Endothelial cell of umbilical vein (primary cell): ENCODE measurements at regions not wholly inside any gene's neighbourhood (a gene's known extent, or its start where the extent isn't known, plus 50 kb on each side); places are given as distances from the start of the nearest gene placed in this dataset.

Source experiments
- BruUV-seq: library from RNA; stranded (reverse); fragments of 400-500 nt; replicated peaks from 2 replicates; lab custom pipeline; 2021; lab: Mats Ljungman, UMichigan
- CTCF ChIA-PET: fragments of 300-600, 350-600 bp; sonication (Branson Sonifier 250); formaldehyde crosslinking; loops from one replicate; lab custom pipeline; 2021; ENCODE audit warnings: antibody characterized with exemption, inconsistent platforms; lab: Charles Lee
- POLR2A ChIA-PET: fragments of 300-600, 350-600 bp; sonication (Branson Sonifier 250); formaldehyde crosslinking; loops from one replicate; lab custom pipeline; 2021; ENCODE audit warnings: antibody characterized with exemption, inconsistent platforms; lab: Charles Lee
- DNase-seq: peaks from one replicate; pipeline ENCODE4 v3.0.0-alpha.2; 2011; ENCODE audit warnings: low read depth, low spot score
- FAIRE-seq: peaks from 2 replicates; lab custom pipeline; 2011; peaks lifted over from hg19 to GRCh38; lab: Jason Lieb, UNC
- H2AFZ ChIP-seq: 2 replicates; pipeline ENCODE4 v1.6.0; 2012; ENCODE audit warnings: low read depth, low read length, control low read depth, inconsistent platforms
- H3K27ac ChIP-seq: 2 replicates; pipeline ENCODE4 v1.5.1; 2011; ENCODE audit warnings: low read depth, mild to moderate bottlenecking, control low read depth, low read length, moderate library complexity; ENCODE audit not compliant: insufficient read depth
- H3K27me3 ChIP-seq, 2 experiments: 2 replicates each; pipeline versions ENCODE4 v1.6.0 to v1.6.1; 2011; ENCODE audit warnings: low read length in 2 of 2, mixed read lengths in 1 of 2; ENCODE audit not compliant: control insufficient read depth in 2 of 2, insufficient read depth in 2 of 2
- H3K36me3 ChIP-seq, 2 experiments: 2 replicates in 1 of 2; 3 replicates in 1 of 2; pipeline ENCODE4 v1.5.1; 2011; ENCODE audit warnings: low read length in 2 of 2, mild to moderate bottlenecking in 1 of 2, moderate library complexity in 1 of 2; ENCODE audit not compliant: control insufficient read depth in 2 of 2, insufficient read depth in 2 of 2; ENCODE audit errors: extremely low read depth in 1 of 2
- H3K4me1 ChIP-seq: 3 replicates; pipeline ENCODE4 v1.5.1; 2011; ENCODE audit warnings: mild to moderate bottlenecking, low read length; ENCODE audit not compliant: control insufficient read depth, insufficient read depth; ENCODE audit errors: extremely low read depth
- H3K4me2 ChIP-seq: 2 replicates; pipeline ENCODE4 v1.6.1; 2011; ENCODE audit warnings: low read length, control low read depth, mixed read lengths; ENCODE audit not compliant: insufficient read depth
- H3K4me3 ChIP-seq, 3 experiments: fragments of 200-600 bp in 1 of 3; sonication (generic), shearing (Covaris generic) in 1 of 3; replicated peaks in 1 of 3; 2 replicates each; pipeline ENCODE4 v1.5.1; 2011 to 2016; ENCODE audit warnings: control low read depth in 3 of 3, low read length in 3 of 3, mild to moderate bottlenecking in 2 of 3, inconsistent platforms in 1 of 3, low read depth in 1 of 3, moderate library complexity in 1 of 3; ENCODE audit not compliant: insufficient read depth in 1 of 3
- H3K79me2 ChIP-seq: 2 replicates; pipeline ENCODE4 v1.6.0; 2012; ENCODE audit warnings: low read length, inconsistent platforms; ENCODE audit not compliant: control insufficient read depth, insufficient read depth
- H3K9ac ChIP-seq: replicated peaks from 2 replicates; pipeline ENCODE3; 2011; ENCODE audit warnings: low read length, control low read depth; ENCODE audit not compliant: insufficient read depth; ENCODE audit errors: extremely low read depth
- H3K9me1 ChIP-seq: replicated peaks from 3 replicates; pipeline ENCODE4 v1.6.0; 2011; ENCODE audit warnings: mild to moderate bottlenecking, low read length; ENCODE audit not compliant: control insufficient read depth, insufficient read depth; ENCODE audit errors: extremely low read depth
- H3K9me3 ChIP-seq: replicated peaks from 2 replicates; pipeline ENCODE4 v1.5.1; 2012; ENCODE audit warnings: low read length, inconsistent platforms; ENCODE audit not compliant: control insufficient read depth, insufficient read depth
- H4K20me1 ChIP-seq: replicated peaks from 2 replicates; pipeline ENCODE3; 2011; ENCODE audit warnings: mild to moderate bottlenecking, low read length; ENCODE audit not compliant: control insufficient read depth, insufficient read depth; ENCODE audit errors: extremely low read depth
- EZH2 ChIP-seq: IDR thresholded peaks from 2 replicates; pipeline ENCODE4 v1.6.1; 2012; ENCODE audit warnings: borderline replicate concordance, low read depth, mild to moderate bottlenecking, moderate library complexity, low read length, inconsistent platforms; ENCODE audit not compliant: severe bottlenecking
- FOS ChIP-seq: IDR thresholded peaks from 2 replicates; pipeline ENCODE4 v1.6.1; 2011; ENCODE audit warnings: mild to moderate bottlenecking, low read length, moderate library complexity, borderline replicate concordance; ENCODE audit not compliant: insufficient read depth
- GATA2 ChIP-seq: IDR thresholded peaks from 2 replicates; pipeline ENCODE4 v1.7.0; 2011; ENCODE audit warnings: low read depth, mild to moderate bottlenecking, moderate library complexity, mixed read lengths, low read length; ENCODE audit not compliant: insufficient read length, insufficient read depth
- JUN ChIP-seq: IDR thresholded peaks from 2 replicates; pipeline ENCODE4 v1.6.1; 2011; ENCODE audit warnings: borderline replicate concordance, low read depth; ENCODE audit not compliant: insufficient read length, insufficient read depth
- MYC ChIP-seq: IDR thresholded peaks from one replicate; pipeline ENCODE4 v1.6.1; 2011; ENCODE audit warnings: mild to moderate bottlenecking, low read depth, low read length
- POLR2A ChIP-seq: IDR thresholded peaks from 2 replicates; pipeline ENCODE4 v1.6.1; 2012; ENCODE audit warnings: low read depth, mild to moderate bottlenecking, control low read depth, low read length
- POLR2AphosphoS5 ChIP-seq: IDR thresholded peaks from 2 replicates; pipeline ENCODE4 v1.6.1; 2012; ENCODE audit warnings: low read depth, mild to moderate bottlenecking, control low read depth, low read length, moderate library complexity; ENCODE audit not compliant: insufficient read depth
- dilution Hi-C: fragments of 300-500 bp; cut with MboI; formaldehyde crosslinking; loops from one replicate; pipeline ENCODE4 v1.15.0; 2019; ENCODE audit warnings: low sequenced_read_pairs; ENCODE audit not compliant: extremely low pct_ligation_motif_present
- intact Hi-C: fragments of 100-400 bp; cut with micrococcal nuclease; formaldehyde crosslinking; loops from one replicate; pipeline ENCODE4 v1.10.0; 2022
- TF ChIP-seq, protein P1 (sequence below), 2 donors: IDR thresholded peaks; 1 replicate in 1 of 2; 2 replicates in 1 of 2; pipeline ENCODE4 v1.5.1; 2011; ENCODE audit warnings: low read length in 2 of 2, mild to moderate bottlenecking in 2 of 2, moderate library complexity in 2 of 2, control low read depth in 1 of 2, inconsistent platforms in 1 of 2, low read depth in 1 of 2; ENCODE audit not compliant: insufficient read depth in 1 of 2; ENCODE audit errors: extremely low read depth in 1 of 2
- TF ChIP-seq, protein P2 (sequence below): IDR thresholded peaks from 2 replicates; pipeline ENCODE4 v1.6.1; 2011; ENCODE audit not compliant: insufficient read depth, insufficient read length

DNA sequence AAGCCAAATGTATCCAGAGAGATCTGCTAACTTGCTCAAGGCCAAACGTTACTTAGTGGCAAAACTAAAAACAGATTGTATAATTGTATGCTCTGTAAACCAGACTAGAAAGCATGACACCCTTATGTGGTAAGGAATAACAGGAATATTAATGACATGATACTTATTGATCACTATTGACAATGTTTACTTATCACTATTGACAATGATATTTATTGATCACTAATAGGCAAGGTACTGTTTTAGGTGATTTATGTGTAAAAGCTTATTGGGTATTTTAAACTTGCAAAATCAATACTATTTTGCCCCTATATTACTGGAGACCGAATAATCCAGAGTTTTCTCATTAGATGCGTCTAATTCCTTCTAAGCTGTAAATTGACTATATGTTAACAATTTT lies 985.1 kb downstream of the CDH11 start:
- no peaks in the 10 kb centered on the region for H4K20me1 ChIP-seq
- H3K27me3 ChIP-seq: no peaks in the 10 kb centered on the region
- no peak overlapping the region for H3K4me3 ChIP-seq
- intact Hi-C loops (no loop called here), dilution Hi-C loops (no loop called here)
- H3K9me3 ChIP-seq: no peaks in the 10 kb centered on the region
- H3K9me1 ChIP-seq: no peaks in the 10 kb centered on the region
- TF ChIP-seq FOS (no peak), POLR2AphosphoS5 (no peak), GATA2 (no peak), MYC (no peak), JUN (no peak), POLR2A (no peak), EZH2 (no peak)
- TF ChIP-seq, protein P1, sequence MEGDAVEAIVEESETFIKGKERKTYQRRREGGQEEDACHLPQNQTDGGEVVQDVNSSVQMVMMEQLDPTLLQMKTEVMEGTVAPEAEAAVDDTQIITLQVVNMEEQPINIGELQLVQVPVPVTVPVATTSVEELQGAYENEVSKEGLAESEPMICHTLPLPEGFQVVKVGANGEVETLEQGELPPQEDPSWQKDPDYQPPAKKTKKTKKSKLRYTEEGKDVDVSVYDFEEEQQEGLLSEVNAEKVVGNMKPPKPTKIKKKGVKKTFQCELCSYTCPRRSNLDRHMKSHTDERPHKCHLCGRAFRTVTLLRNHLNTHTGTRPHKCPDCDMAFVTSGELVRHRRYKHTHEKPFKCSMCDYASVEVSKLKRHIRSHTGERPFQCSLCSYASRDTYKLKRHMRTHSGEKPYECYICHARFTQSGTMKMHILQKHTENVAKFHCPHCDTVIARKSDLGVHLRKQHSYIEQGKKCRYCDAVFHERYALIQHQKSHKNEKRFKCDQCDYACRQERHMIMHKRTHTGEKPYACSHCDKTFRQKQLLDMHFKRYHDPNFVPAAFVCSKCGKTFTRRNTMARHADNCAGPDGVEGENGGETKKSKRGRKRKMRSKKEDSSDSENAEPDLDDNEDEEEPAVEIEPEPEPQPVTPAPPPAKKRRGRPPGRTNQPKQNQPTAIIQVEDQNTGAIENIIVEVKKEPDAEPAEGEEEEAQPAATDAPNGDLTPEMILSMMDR (IDR thresholded peaks at IDR 0.05; ENCODE audit: extremely low read depth in 1 of 2, insufficient read depth in 1 of 2, low read depth in 1 of 2, low read length in 2 of 2): no peak
- TF ChIP-seq, protein P2, sequence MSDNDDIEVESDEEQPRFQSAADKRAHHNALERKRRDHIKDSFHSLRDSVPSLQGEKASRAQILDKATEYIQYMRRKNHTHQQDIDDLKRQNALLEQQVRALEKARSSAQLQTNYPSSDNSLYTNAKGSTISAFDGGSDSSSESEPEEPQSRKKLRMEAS: no peak
- H2AFZ ChIP-seq: no peak overlapping the region
- no peaks in the 10 kb centered on the region for H3K36me3 ChIP-seq
- DNase-seq (no peak), FAIRE-seq (no peak)
- H3K79me2 ChIP-seq: no peaks in the 10 kb centered on the region
- POLR2A ChIA-PET: no interaction called here
- H3K27ac ChIP-seq: no peak overlapping the region
- BruUV-seq: no TSS peak
- H3K4me2 ChIP-seq: no peak overlapping the region
- CTCF ChIA-PET: no interaction called here
- H3K4me1 ChIP-seq: no peaks in the 10 kb centered on the region
- no peak overlapping the region for H3K9ac ChIP-seq
